Fibroblast of skin of scalp (primary cell): ENCODE measurements at regions not wholly inside any gene's neighbourhood (a gene's known extent, or its start where the extent isn't known, plus 50 kb on each side); places are given as distances from the start of the nearest gene placed in this dataset.
"Not testable (repeated sequence)": the region's sequence is repeated elsewhere in the genome, so short reads cannot be mapped to it uniquely, and the experiment has no call there.

Experiments used
- DNase-seq: peaks from one replicate; pipeline ENCODE4 v3.0.0-alpha.2; 2013

DNA sequence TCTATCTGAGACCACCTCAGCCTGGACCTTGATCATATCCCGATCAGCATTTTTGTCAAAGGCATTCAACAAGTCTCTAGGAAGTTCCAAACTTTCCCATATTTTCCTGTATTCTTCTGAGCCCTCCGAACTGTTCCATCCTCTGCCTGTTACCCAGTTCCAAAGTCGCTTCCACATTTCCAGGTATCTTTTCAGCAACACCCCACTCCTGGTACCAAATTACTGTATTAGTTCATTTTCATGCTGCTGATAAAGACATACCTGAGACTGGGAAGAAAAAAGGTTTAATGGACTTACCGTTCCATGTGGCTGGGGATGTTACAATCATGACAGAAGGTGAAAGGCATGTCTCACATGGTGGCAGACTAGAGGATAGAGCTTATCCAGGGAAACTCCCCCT is 338.1 kb upstream of the LRRC3B start:
- DNase-seq: not testable (repeated sequence)

DNA sequence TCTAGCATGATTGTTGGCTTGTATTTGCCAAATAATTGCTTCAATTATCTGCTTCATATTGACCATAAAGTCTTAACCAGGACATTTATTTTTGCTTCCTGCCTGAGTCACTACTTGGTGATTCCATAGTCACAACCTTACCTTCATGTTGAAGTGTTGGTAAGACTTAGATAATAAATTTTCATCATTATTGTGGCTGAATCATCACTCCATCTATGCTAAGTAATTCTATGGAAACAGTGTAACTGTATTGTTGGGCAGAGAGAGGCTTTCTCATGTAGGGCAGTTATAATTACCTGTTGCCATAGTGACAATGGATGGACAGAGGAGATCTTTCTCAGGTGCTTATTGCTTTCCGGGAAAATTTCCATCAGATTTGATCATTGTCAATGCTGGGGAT is 330.7 kb upstream of the LRRC3B start:
- no peak for DNase-seq

DNA sequence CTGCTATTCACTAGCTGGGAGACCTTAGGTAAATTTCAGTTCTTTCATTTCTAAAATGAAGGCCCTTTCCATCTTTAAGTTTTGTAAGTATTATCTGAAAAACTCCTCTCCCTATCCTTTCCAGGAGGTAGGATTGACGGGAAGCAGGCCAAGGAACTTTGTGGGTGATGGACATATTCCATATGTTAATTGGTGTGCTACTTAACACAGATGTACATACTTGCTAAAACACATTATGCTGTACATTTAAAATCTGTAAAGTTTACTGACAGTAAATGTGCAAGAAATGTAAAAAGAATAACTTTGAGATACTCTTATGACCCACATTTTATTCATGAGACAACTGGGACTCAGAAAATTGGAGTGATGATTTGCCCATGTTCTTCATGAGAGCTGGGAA is 329.8 kb upstream of the LRRC3B start:
- no peak for DNase-seq

DNA sequence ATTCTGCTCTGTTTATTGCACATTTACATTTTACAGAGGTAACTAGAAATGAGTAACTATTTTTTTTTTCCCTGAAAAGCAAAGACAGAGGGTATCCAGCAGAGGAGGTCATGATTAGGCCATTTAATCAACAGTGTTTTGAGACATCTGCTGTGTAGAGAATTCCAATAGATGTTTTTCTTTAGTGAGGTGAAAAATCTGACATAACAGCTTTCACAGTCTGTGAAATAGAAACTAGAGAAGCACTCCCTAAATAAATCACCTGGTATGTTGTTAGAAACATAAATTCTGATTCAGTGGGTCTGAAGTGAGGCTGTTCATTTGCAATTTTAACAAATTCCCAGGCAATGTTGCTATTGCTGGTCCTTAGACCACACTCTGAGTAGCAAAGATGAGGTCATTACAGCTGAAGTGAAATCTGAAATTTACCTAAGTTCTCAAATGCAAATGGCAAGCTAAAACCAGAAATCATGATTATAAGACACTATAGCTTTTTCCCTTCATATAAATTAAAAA is 329.2 kb upstream of the LRRC3B start:
- no peak for DNase-seq

DNA sequence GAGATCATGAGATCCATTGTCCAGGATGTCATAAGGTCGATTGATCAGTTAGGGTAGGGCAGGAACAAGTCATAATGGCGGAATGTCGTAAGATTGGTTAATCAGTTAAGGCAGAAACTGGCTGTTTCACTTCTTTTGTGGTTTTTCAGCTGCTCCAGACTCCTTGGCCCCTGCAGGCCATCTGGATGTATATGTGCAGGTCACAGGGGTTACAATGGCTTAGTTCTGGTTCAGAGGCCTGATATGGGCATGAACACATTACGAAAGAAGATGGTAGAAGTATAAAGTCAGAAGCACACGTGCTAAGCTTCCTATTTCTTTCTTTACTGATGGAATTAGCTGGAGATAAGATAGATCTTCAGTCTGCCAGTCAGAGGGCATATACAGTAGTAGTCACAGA is 315.4 kb upstream of the LRRC3B start:
- DNase-seq: no peak

DNA sequence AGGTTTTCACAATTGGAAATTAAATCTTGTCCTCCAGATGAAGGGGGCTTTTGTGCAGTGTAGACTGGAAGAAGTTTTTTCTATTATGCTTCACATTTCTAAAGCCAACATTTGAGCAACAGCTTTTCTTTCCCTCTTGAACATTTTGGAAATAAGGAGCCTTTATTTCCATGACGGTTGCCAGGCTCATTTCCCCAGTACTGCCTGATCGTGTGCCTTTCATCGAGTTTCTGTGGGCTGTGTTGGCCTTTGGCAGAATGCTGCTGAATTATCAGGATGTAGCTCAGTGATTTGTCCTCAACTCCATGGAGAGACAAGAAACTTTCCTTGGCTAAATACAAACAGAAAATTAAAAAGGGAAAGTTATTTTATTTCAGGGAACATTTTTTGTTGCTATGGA is 314.8 kb upstream of the LRRC3B start:
- DNase-seq: no peak

DNA sequence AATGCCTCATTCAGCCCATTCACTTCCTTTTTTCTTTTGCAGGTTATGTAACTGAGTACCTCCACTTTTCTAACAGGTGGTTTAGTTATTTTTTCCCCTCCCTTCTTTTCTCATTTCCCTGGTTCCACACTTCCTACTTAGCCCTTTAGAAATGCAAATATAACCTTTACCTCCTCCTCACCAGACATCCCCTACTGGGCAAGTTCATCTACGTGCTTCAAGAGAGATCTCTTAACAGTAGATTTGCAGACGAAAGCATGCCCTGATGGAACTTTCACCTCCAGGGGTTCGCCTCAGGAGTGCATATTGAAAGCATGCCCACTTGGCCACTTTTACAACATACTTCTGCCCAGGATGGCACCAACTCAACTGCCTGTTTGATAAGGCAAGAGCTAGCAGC is 314.1 kb upstream of the LRRC3B start:
- DNase-seq: no peak

DNA sequence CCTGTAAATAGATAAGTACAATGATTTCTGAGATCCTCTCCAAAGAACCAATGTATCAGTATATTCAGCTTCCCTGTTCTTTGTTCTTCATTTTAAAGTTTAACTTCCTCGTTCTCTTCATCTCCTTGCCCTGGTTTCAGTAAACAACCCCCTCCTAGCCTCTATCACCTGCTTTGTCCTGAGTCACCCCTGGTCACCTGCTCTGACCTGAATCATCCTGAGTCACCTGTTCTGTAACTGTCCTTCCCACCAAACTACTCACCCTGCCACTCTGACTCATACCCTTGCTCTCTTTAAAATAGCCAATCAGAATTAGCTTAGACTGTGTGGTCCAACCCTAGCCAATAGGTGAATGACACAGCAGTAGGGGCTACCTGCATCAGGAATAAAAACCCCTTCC is 313.0 kb upstream of the LRRC3B start:
- DNase-seq: not testable (repeated sequence)

DNA sequence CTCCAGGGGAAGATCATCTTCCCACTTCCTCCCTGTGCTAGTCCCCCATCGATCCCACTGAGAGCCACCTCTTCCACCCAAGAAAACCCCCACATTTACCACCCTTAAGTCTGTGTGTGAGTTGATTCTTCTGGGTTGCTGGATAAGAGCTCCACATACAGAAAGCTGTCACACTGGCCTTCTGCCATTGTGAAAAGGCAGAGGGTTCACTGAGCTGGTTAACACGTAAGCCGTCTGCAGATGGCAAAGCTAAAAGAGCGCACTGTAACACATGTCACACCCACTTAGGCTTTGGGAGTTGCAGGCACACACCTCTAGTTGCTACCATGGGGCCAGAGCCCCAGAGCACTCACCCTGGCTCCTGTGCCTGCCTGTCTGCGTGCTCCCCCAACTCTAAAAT is 309.8 kb upstream of the LRRC3B start:
- DNase-seq: no peak

DNA sequence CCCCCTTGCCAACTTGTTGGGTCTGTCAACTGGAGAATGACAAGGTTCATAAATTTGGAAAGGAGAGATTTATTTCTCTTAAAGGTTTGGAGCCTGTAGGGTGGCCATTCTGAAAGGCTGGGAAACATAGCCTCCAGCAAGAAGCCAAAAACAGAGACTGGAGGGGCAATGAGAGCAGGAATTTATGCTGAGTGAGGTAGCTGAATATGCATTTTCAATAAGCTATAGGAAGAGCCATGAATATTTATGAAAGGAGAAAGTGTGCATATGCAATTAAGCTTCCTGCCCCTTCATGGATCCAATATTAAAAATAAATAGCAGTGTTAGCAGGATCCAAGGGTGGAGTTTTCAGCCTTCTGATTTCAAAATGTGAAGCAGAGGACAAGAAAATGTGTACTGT is 306.1 kb upstream of the LRRC3B start:
- DNase-seq: no peak

DNA sequence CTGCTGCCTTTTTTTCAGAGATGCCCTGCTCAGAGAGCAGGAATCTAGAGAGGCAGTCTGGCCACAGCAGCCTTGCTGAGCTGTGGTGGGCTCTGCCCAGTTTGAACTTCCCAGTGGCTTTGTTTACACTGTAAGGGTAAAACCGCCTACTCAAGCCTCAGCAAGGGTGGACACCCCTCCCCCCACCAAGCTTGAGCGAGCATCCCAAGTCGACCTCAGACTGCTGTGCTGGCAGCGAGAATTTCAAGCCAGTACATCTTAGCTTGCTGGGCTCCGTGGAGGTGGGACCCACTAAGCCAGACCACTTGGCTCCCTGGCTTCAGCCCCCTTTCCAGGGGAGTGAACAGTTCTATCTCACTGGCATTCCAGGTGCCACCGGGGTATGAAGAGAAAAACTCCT is 298.8 kb upstream of the LRRC3B start:
- DNase-seq: not testable (repeated sequence)

DNA sequence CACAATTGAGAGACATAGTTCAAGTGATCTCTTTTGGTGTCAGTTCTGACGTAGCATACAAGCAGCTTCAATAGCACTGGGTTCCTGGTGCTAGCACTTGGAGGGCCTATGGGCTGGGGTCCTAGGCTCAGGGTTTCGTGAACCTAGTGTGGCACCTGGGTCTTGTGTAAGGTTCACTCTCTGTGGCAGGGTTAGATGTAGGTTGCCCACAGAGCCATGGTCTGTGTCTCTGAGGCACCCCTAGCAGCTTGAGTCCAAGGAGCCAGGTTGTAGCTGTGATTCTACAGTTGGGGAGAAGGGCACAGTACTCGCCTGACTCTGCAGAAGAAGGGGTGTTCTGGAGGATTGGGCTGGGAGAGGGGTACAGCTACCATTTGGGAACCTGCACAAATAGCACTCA is 282.6 kb upstream of the LRRC3B start:
- DNase-seq: no peak

DNA sequence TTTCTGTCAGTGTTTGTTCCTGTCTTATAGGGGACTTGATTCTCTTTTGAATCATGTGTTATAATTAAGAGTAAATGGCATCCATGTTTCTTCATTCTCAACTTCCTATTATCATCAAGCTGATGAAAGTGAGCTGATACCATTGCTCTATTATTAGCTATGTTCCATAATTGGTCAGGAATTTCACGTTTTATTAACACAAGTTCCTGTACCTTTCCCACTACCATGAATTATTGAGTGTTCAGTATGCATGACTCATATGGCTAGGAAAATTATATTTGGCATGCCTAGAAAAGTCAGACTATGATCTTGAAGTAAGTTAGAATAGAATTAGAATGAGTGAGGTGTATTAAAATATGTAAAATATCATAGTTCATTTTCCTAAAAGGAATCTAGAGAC is 278.9 kb upstream of the LRRC3B start:
- no peak for DNase-seq

DNA sequence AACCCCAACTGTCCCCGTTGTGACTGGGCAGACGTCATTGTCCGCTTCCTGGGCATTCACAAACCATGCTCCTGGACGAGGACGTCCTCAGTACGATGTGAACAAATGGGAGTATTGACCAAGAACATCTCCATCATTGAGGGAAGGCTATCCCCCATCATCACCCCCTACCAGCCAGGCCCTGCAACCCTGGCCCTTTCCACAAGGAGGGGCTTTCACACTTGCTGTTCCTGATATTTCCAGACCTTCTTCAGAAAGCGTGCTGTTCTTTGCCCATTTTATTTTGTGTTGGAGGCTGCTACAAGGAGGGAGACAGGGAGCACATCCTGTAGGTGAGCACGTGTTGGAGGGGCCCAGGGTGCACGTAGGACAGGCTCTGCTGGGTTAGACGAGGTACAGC is 277.0 kb upstream of the LRRC3B start:
- no peak for DNase-seq

DNA sequence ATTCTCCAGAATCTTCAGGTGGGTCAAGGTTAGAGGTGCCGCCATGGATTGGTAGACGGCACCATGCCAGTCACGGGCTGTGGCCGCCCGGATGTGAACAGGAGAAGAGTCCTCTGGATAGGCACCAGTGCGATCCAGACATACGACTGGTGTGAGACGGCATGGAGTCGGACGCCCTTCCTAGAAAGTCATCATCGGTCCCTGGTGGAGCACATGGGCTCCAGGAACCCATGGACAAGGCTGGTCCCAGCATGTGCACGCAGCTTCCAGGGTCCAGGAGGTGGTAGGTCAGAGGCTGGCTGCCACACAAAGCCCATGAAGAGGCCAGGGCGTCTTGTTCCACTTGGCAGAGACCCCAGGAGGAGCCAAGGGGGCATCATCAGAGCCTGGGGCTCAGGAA is 276.1 kb upstream of the LRRC3B start:
- DNase-seq: no peak

DNA sequence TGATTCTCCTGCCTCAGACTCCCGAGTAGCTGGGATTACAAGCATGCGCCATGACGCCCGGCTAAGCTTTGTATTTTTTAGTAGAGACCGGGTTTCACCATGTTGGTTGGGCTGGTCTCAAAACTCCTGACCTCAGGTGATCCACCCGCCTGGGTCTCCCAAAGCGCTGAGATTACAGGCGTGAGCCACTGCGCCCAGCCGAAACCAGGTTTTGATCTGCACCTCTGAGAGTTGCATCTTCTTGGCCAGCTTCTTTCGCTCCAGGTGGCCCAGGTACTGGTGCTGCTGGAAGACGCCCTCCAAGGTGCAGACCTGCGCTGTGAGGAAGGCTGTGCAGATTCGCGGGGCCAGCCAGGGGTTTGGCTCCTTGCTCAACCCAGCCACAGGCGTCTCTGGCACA is 275.4 kb upstream of the LRRC3B start:
- DNase-seq: no peak

DNA sequence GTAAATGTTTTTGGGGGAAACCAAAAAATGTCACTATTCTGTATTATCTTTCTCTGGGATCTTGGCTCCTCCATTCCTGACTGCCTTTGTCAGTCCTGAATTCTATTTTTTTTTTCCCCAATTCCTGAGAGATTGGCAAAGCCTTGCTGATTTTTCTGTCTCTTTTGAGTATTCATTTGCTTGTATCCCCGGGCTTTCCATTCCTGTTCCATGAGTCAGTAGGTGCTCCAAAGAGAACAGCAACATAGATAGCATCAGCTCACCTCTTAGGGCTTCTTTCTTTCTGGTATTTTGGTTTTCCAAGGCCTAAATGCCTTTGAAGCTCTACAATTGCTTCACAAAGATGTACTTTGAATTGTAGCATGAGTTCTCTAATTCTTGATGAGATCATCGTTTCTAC is 271.7 kb upstream of the LRRC3B start:
- no peak for DNase-seq

DNA sequence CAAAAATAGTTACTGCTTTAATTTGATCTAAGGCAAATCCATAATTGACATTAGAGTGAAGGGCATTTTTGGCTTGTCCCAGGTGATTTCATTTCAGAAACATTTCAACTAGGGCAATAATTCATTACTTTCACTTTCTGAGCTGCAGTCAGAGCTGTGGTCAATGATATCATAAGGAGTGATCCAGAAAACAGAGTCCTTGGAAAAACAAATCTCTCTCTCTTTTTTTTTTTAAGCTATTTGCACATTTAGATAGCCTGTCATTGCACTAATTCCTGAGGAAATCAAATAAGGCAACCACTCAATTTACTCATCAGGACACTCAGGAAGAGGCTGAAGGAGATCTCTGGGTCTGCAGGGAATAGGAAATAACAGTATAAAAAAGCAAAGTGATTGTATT is 269.5 kb upstream of the LRRC3B start:
- no peak for DNase-seq

DNA sequence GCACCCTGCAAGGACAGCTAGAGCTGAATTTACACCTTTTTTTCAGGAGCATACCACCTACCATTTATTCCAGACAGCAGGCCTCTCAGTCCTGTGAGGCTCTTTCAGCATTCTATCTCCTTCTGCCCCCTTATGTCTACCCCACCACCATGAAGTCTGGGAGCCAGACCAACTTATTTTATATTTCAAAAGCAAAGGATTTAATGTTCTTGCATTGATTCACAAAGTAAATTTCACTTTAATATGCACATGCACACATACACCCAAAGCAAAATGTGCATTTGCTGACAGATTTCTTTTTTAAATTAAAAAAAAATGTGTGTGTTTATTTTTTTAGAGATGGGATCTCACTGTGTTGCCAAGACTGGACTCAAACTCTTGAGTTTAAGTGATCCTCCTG is 264.2 kb upstream of the LRRC3B start:
- no peak for DNase-seq

DNA sequence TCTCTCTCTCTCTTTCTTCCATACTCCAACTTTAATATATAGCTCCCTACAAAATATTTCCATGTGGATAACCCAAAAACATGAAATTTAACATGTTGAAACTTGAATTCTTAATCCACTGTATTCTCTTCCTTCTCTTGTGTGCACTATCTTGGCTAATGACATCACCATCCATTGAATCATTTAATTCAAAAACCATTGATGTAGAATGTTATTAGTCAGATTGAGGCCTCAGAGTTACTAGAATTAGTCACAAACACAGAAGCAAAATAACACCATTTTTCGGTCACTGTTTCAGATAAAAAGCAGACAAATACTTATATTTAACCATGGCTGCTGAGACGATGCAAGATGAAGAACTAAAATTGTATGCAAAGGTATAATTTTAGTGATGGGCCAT is 256.9 kb upstream of the LRRC3B start:
- DNase-seq: no peak

DNA sequence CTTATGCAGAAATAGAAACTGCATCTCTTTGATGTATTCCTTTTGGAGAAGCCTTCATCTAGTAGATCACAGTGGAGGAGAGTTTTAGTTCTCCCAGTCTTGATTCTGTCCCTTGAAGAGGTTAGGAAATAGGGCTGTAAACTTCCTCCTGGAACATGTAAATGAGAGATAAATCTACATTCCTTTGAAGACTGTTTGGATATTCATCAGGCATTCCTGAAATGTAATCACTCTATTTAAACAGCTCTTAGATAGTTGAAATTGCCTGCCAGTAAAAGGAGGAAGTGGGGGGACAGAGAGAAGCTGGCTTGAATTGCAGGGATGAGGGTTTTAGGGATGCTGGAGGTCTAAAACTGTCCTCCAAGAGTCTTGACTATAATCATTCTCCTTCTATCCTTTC is 254.3 kb upstream of the LRRC3B start:
- DNase-seq: no peak

DNA sequence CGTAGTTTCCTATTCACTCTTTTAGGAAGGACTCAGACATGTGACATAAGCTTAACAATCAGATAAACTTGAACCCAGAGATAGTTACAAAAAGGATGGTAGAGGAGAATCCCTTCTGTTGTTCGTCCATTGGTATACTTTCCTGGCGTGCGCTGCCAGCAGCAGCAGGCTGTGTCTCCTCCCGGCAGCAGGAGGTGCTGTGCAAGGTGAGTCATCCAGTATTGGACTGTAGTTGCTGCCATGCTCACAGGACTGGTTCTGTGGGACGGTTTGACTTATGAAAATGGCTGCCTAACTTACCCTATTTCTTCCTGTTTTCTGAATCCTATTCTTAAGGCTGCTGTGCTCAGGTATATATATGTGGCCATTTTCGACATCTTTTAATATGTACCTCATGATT is 253.4 kb upstream of the LRRC3B start:
- no peak for DNase-seq

DNA sequence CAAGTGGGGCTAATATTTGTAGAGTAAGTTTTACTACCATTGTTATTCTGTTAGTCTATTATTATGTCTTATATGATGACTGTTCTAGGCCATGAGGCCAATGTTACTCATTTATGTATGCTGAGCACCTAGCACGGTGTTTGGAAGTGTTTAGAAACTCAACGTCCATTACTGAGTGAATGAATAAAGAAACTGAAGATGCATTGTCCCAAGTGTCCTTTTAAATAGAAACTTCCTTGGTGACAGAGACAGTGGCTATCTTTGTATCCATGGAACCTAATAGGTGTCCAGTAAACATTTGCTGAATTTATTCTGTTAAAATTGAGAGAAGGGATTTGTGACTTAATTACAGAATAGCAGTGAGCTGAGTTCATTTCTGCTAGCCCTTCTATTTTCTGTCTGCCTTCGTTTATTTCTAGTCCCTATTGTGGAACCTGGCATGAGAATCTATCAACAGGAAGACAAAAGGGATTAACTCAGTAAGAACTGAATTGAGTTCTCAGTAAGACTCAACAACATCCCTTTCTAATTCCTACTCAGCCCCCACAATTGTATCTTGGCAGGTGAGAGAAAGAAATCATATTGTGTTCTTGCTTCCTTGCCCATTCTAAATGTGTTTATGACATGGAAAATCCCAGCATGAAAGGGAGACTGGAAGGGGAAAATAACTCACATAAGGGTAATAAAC is 246.6 kb upstream of the LRRC3B start:
- DNase-seq: no peak

DNA sequence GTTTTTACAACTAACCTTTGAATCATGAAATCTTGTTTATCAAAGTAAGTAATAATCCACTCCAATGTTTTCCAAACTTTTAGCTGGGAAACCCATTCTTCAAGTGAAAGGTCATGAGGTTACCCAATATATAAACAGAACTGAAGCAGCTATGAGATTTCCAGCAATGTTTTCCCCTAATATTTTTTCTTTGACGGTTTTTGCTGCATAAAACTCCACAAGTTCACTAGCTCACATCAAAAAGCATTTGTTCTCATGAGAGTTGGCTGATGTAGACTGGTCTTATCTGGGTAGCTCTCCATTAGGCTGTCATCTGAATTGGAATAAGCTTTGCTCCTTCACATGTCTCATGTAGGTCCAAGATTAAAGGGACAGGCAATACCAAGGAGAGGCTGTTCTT is 241.2 kb upstream of the LRRC3B start:
- no peak for DNase-seq

DNA sequence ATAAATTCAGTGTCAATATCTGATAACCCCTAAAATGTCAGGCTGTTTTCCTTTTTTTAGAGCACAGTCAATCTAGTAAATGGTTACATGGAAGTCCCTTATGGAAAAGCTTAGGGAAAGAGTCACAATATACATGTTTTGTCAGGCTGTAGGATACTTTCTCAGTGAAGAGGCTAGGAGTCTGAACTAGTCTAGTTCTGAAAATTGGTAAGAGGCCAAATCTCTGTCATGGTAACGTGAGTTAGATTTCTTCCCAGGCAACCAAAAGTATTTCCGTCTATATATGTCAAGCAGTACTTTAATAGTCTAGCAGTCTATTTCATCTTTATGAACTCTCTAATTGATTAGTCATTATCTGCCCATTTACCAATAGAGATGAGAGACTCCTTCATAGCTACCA is 215.9 kb upstream of the LRRC3B start:
- no peak for DNase-seq
